NCI-H2227 treated with DMSO at 0.1 percent for 48 hours (cell line): ENCODE measurements at regions not wholly inside any gene's neighbourhood (a gene's known extent, or its start where the extent isn't known, plus 50 kb on each side); places are given as distances from the start of the nearest gene placed in this dataset.
"Not testable (repeated sequence)": the region's sequence is repeated elsewhere in the genome, so short reads cannot be mapped to it uniquely, and the experiment has no call there.

Experiments
- DNase-seq: peaks from one replicate; lab custom pipeline; 2025; lab: John Stamatoyannopoulos, UW

DNA sequence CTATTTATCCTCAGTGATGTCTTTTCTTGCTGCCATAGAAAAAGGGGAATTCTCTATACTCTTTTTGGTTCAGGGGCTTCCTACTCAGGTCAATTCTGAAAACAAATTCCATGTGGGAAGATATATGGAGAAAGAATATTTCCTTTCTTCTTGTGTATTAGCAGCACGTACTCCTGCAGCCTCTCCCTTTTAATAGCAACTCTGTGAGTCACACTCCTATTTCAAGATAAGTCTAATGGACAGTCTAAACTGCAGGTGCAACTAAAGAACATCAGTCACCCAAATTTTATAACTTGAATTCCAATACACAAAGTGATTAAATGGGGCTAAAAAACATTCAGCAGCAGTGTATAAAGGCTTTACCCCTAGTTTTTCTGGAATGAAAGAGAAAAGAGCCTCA, 942.2 kb downstream of the CNTNAP5 start:
- DNase-seq = no peak

DNA sequence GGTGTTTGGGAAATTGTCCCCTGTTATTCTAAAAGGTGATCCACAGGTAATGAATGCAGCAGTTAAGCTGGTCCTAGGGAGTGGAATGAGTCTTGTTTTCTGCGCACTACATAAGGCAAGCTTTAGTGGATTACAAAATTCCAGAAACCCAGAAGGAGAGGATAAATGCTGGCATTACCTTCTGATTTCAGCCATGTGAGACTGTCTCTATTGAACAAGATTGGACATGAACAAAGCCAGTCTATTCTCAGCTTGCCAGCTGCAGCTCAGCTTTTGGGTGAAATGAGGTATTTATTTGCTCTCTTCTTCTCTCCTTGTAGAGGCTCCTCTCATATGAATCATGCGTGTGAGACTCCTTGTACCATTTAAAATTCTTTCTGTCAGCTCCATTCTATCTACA, 944.9 kb downstream of the CNTNAP5 start:
- DNase-seq = no peak

DNA sequence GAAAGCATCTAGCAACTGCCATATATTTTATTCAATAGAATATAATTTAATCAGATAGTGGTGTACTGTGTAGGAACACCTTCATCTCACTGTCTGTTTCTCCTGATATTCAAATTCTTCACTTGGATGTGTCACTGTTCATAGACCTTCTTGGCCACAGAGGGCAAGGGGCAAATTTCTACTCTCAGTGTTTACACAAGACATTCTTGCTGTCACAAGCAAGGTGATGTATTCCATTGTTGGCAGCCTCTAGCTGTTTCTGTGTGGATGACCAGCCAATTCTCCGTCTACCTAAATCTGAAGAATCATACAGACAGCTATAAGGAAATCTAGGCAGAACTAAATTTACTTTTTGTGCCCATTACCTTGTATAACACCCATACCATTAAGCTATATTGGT, 948.3 kb downstream of the CNTNAP5 start:
- DNase-seq = no peak

GRCh38 chr2:124975224-124975623, 950.1 kb downstream of the CNTNAP5 start:
- DNase-seq = no peak

GRCh38 chr2:124975648-124976047, 950.6 kb downstream of the CNTNAP5 start:
- no peak for DNase-seq

- no peak for DNase-seq
These were observed 953.5 kb downstream of the CNTNAP5 start for GRCh38 chr2:124978597-124978996.

DNA sequence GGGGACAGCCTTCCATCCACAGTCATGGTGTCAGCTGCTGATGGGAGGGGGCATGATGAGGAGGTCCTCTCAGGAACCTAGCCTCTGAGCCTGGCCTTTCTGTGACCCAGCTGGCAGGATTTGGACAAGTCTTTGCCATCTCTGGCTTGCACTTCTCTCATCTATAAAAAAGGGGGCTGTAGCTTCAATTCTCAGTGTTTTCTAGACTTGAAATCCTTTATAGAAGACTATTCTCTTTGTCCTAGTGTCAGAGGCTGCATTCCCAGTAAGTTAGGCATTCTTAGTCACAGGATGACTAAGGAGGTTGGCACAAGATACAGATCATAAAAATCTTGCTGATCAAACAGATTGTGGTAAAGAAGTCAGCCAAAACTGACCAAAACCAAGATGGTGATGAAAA, 958.5 kb downstream of the CNTNAP5 start:
- no peak for DNase-seq

GRCh38 chr2:124985270-124985669, 960.2 kb downstream of the CNTNAP5 start:
- DNase-seq = no peak

GRCh38 chr2:124986136-124986535, 961.0 kb downstream of the CNTNAP5 start:
- no peak for DNase-seq

- DNase-seq = peak; percentile 77
These were observed 961.8 kb downstream of the CNTNAP5 start for GRCh38 chr2:124986870-124987269.

DNA sequence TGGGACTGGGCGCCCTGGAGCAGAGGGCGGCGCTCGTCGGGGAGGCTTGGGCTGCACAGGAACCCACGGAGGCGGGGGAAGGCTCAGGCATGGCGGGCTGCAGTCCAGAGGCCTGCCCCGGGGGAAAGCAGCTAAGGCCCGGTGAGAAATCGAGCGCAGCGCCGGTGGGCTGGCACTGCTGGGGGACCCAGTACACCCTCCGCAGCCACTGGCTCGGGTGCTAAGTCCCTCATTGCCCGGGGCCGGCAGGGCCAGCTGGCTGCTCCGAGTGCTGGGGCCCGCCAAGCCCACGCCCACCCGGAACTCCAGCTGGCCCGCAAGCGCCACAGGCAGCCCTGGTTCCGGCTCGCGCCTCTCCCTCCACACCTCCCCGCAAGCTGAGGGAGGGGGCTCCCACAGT, 962.3 kb downstream of the CNTNAP5 start:
- DNase-seq = peak; percentile 11

- DNase-seq = peak; percentile 42
These were observed 963.0 kb downstream of the CNTNAP5 start for GRCh38 chr2:124988111-124988510.

DNA sequence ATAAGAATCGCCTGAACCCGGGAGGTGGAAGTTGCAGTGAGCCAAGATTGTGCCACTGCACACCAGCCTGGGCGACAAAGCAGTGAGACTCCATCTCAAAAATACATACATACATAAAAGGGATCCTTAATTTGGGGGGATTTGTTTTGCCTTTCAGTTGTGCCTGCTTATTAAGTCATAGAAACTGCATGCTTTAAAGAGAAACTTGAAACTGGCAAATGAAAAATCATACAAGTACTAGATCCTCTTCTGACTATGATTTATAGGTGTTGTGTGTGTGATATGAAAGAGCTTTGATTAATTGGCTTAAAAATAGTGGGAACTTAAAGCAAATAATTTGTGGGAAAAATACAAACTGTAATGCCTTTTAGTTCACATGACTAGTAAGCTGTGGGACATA, 963.7 kb downstream of the CNTNAP5 start:
- no peak for DNase-seq

DNA sequence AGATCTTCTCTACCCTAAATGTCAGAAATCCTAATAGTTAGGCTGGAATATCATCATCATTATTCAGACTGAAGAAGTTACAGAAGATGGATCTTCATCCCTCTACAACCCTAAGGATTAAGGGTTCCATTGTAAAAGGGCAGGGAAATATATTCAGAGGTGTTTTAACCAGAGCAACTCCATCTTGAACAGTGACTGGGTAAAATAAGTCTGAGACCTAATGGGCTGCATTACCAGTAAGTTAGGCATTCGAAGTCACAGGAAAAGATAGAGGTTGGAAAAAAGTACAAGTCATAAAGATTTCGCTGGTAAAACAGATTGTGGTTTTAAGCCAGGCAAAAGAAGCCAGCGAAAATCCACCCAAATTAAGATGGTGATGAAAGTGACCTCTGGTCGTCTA, 968.7 kb downstream of the CNTNAP5 start:
- DNase-seq = no peak

DNA sequence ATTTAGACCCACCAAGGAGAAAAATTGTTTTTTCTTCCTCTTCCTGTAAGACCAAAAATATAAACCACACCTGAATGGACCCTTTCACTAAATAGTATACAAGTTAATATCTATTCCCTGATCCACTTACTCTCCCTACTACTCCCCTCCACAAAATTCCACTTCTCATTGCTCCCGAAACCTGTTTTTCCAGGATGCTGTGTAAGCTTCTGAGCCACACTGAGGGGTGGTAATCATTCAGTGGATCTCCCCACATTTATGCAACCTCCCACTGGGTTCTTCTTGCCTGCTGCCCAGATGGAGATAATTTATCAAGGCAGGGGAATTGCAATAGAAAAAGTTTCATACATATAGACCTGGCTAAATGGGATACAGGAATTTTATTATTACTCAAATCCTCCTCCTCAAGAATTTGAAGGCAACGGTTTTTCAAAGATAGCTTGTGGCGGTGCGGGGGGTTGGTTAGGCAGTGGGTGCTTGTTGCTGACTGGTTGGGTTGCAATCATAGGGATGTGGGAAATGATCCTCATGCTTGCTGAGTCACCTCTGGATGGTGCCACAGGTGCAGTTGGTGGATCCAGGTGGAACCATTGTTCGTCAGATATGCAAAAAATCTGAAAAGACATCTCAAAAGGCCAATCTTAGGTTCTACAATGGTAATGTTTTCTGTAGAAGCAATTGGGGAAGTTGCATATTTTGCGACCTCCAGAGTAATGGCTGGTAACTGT, 970.3 kb downstream of the CNTNAP5 start:
- no peak for DNase-seq

DNA sequence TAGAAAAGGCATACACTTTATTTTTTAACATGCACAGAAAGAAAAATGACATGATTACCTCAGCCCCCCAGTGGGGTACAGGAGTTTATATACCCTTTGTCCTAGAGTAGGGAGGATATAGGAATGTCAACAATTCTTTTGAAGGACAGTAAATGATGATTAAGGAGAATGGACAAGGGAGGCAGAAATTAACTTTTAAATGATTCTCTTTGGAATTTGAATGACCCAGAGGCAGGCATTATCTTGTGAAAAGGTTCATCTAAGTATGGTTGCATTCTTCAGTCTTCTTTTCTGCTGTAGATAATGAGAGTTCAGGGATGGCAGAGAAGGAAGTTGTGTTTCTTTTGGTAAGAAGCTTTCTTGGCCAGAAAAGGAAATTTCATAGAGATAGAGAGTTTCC, 971.3 kb downstream of the CNTNAP5 start:
- DNase-seq = no peak

DNA sequence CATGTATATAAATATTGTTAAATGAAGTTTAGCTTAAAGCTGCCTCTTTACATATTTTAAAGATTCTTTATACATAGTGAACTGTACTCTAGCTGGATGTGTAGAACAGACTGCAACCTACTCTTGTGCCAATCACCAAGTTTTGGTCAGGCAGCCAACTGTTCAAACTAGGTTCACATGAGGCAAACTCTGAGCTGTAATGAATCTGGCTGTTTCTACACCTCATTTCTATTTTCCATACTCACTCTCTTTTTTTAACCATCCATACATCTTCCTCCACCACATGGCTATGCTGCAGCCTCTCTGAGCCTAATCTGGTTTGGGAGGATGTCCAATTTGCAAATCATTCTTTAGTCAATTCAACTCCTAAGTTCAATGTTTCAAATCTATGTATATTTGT, 974.8 kb downstream of the CNTNAP5 start:
- no peak for DNase-seq

- DNase-seq = no peak
These were observed 979.2 kb downstream of the CNTNAP5 start for GRCh38 chr2:125004106-125004800.

- no peak for DNase-seq
These were observed 981.6 kb downstream of the CNTNAP5 start for GRCh38 chr2:125006676-125007075.

GRCh38 chr2:125028721-125029120, 1003.6 kb downstream of the CNTNAP5 start:
- not testable (repeated sequence) for DNase-seq

- no peak for DNase-seq
These were observed 1008.8 kb downstream of the CNTNAP5 start for GRCh38 chr2:125033871-125034270.

DNA sequence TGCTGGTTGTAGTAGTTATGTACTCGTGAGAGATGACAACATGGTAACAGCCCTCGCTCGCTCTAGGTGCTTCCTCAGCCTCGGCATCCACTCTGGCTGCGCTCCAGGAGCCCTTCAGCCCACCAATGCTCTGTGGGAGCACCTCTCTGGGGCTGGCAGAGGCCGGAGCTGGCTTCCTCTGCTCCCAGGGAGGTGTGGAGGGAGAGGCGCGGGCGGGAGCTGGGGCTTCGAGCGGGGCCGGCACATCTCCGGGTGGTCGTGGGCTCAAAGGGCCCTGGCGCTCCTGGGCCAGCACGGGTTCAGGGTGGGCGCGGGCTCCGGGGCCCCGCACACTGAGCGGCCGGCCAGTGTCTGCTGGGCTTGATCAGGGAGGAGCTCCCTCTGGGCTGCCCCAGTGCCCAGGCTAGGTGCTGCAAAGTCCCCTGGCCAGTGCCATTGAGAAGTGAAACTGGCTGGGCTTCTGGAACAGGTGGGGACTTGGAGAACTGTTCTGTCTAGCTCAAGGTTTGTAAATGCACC, 1012.1 kb downstream of the CNTNAP5 start:
- no peak for DNase-seq

DNA sequence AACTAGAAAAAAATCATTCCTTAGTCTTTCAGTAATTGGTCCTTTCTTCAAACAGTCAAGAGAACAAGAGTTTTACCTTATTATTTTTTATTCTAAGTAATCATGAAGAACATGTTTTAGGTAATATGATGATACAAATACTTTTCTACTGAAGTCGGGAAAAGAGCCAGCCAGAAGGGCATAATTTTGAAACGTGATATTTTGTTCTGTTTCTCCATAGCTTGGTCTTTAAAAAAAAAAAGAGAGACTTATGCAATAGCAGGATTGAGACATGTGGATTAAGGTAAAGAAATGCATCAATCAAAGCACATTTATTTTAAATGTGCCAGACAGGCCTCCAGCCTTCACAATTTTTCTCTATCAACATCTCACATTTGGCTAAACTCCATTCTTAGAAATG, 1016.8 kb downstream of the CNTNAP5 start:
- no peak for DNase-seq

DNA sequence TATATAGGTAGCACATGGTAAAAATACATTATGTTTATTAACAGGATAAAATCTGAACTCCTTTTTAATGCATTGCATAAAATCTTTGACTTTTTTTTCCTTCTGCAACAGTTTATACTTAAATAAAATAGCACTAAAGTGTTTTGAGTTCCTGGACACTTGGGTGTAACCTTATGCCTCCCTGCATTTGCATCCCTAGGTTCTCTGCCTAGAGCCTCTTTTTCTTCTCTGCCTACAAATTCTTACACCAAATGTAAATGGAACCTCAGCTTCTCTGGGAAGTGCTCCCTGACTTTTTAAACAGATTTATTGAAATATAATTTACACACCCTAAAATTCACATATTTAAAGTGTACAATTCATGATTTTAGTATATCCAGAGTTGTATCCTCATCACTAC, 1017.6 kb downstream of the CNTNAP5 start:
- DNase-seq = no peak
